GM12875 (cell line): ENCODE measurements at regions not wholly inside any gene's neighbourhood (a gene's known extent, or its start where the extent isn't known, plus 50 kb on each side); places are given as distances from the start of the nearest gene placed in this dataset.

Experiments
- H3K4me3 ChIP-seq: one replicate; pipeline ENCODE4 v1.5.1; 2011; ENCODE audit warnings: low read depth, low read length, control low read depth
- TF ChIP-seq, protein P1 (sequence below): IDR thresholded peaks from 2 replicates; pipeline ENCODE4 v1.5.1; 2011; ENCODE audit warnings: low read depth, mild to moderate bottlenecking, control low read depth, inconsistent platforms, low read length, moderate library complexity, borderline replicate concordance; ENCODE audit not compliant: insufficient read depth

DNA sequence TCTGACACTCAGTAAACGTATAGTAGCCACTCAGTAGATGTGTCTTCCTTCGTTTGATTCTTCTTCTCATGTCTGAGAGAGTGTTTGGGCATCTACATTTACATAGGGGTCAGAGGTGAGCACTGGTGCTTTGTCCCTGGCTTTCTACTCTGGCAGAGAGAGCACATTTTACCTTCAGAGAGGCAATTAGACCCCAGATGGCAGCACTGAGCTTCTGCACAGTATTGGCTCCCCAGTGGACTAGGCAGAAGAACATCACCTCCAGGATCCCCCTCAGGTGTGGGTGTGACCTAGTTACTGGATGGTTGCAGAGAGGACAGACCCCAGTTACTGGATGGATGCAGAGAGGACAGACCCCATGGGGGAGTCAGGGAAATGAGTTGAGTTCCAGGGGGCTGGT lies 327.2 kb downstream of the DHX35 start:
- TF ChIP-seq, protein P1, sequence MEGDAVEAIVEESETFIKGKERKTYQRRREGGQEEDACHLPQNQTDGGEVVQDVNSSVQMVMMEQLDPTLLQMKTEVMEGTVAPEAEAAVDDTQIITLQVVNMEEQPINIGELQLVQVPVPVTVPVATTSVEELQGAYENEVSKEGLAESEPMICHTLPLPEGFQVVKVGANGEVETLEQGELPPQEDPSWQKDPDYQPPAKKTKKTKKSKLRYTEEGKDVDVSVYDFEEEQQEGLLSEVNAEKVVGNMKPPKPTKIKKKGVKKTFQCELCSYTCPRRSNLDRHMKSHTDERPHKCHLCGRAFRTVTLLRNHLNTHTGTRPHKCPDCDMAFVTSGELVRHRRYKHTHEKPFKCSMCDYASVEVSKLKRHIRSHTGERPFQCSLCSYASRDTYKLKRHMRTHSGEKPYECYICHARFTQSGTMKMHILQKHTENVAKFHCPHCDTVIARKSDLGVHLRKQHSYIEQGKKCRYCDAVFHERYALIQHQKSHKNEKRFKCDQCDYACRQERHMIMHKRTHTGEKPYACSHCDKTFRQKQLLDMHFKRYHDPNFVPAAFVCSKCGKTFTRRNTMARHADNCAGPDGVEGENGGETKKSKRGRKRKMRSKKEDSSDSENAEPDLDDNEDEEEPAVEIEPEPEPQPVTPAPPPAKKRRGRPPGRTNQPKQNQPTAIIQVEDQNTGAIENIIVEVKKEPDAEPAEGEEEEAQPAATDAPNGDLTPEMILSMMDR = peak; percentile 53; the same call in 1 of the 2 replicates
- H3K4me3 ChIP-seq = no peak overlapping the region

DNA sequence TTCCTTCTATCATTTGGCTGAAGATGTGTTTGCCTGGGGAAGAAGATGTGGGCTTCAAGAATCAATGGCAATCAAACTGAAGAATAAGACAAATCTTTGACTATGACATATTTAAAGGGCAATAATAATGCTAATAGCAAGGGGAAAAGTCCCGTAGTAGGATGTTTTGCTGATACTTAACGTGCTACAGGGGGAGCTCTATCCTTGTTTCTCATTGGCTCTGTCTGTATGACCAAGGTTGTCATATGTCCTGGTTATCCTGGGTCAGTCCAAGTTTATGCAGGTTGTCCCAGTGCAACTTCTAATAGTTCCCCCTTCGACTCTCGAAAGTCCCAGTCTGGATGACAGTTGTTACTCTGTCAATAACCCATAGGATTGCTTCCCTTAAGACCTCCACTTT lies 321.3 kb downstream of the DHX35 start:
- TF ChIP-seq, protein P1 = no peak
- H3K4me3 ChIP-seq = no peak overlapping the region

DNA sequence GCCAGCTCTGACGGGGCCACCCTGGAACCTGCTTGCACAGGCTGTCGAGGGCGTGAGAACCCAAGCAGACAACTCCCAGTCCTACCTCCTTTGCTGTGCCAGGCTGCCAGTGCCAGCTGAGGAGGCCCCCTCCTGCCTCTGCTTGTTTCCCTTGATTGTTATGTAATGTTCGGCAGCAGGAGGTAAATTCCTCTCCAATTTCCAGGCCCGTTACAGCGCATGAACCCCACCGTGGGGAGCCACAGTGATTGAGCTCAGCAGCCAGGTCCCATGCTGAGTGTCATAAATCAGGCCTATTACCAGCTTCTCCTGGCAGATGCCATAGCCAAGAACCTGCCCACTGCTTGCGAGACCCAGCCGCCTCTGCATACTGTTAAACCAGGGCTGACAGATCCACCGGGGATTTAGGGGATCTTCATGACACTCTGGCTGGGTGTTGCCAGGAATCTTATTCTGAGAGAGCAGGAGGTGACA lies 320.5 kb downstream of the DHX35 start:
- H3K4me3 ChIP-seq = no peak overlapping the region
- TF ChIP-seq, protein P1 = no peak

DNA sequence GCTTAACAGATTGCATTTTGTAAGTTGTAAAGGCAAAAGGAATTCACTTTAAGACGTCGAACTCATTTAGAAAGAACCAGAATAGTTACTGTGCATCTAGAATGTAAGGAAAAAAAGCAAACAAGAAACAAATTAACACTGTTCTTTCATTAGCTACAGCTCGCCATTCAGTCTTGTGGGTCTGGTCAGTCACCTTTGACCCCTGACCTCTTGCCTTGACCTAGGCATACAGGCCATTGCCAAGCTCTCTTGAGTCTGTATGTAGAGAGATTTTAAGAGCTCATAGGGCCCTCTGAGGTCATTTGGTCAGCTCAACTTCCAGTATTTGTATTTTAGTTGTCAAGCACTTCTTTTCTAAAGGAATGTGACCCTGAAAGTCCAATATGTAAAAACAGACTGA lies 318.7 kb downstream of the DHX35 start:
- no peak overlapping the region for H3K4me3 ChIP-seq
- TF ChIP-seq, protein P1 = no peak

DNA sequence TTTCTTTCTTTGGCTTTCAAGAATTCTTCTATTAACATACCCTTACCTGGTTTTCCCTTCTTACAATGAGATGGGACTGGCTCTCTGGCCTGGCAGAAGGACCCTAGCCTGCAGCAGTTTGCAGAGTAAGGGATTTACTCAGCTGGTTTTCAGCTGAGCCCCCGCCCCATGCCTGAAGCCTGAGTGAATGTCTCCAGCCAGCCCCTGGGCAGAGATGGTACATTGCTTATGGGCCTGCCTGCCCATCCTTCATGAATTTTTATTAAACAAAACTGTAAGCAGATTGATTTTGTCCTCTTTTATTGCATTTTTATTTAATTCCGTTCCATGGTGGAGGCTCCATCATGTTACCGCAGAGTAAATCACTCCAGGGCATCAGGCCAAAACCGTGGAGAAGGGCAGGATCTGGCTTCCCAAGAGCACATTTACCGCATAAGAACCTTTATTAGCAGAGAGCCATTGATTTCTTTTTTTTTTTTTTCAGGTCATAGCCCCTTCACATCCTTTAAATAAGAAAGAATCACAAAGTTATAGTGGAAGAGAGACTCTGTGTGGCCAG lies 316.2 kb downstream of the DHX35 start:
- H3K4me3 ChIP-seq = no peak overlapping the region
- TF ChIP-seq, protein P1 = no peak

DNA sequence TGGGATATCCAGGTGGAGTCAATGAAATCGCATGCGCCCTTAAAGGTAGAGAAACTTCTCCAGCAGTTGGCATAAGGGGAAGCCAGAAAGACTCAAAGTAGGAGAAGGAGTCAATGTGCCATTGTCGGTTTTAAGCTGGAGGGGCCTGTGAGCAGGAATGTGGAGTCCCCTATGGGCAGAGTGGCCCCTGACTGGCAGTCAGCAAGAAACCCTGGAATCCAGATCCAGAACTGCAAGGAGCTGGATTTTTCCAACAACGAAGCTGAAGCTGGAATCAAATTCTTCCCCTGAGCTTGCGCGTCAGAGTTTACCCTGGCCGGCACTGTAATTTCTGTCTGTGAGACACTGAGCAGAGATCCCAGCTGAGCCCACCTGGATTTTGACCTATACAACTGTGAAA lies 315.0 kb downstream of the DHX35 start:
- H3K4me3 ChIP-seq = no peak overlapping the region
- TF ChIP-seq, protein P1 = no peak

DNA sequence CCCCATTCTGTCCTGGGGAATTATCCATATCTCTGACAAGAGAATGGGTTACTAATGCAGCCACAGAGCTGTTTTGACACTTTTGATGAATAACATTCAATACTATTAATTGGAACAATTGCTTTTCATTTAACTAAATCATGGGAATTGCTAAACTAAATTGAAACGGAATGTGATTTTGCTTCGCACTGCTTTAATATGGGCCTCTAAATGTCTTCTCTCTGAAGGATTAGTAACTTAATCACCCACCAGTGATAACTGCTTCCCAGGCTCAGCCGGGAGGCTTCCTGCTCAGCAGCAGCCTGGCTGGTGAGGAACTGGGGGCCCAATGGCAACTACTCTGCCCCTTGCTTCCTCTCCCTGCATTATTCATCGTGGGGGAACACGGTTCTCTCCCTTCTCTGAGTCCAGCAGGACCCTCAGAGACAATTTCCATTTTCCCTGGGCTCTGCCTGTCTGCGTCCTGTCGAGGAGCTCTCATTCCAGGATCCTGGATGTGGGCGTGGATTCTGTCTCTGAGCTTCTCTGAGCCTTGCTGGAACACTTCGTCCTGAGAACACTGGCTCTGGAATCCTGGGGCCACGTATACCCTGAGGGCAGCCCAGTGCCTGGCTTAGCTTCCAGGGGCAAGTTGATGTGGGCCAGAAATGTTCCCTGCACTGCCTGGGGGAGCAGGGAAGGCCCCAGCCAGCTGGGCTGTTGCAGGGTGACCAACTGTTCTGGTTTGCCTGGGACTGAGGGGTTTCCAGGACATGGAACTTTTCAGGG lies 308.9 kb downstream of the DHX35 start:
- no peak overlapping the region for H3K4me3 ChIP-seq
- TF ChIP-seq, protein P1 = no peak
